ENCODE measurements at regions not wholly inside any gene's neighbourhood (a gene's known extent, or its start where the extent isn't known, plus 50 kb on each side); places are given as distances from the start of the nearest gene placed in this dataset.

DNA sequence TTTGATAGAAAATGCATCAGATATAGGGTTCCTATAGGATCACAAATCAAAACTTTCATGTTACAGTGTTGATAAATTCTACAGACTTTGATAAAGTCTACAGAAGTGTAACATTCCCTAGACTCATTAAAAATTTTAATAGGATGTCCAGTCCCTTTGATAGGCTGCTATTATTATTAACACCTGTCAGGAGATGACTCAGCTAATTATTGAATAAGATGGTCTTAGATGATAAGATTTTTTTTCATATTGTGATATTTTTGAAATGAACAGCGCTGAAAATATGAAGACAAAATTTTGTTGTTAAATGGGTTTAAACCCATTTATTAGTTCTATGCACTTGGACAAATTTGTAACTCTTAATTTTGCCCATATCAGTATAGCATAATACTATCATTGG, 356.8 kb upstream of the SLITRK1 start:
- no peak for DNase-seq (ENCODE audit: low read depth)
- H3K4me3 ChIP-seq (ENCODE audit: low read length): no peak overlapping the region
- TF ChIP-seq, protein P1, sequence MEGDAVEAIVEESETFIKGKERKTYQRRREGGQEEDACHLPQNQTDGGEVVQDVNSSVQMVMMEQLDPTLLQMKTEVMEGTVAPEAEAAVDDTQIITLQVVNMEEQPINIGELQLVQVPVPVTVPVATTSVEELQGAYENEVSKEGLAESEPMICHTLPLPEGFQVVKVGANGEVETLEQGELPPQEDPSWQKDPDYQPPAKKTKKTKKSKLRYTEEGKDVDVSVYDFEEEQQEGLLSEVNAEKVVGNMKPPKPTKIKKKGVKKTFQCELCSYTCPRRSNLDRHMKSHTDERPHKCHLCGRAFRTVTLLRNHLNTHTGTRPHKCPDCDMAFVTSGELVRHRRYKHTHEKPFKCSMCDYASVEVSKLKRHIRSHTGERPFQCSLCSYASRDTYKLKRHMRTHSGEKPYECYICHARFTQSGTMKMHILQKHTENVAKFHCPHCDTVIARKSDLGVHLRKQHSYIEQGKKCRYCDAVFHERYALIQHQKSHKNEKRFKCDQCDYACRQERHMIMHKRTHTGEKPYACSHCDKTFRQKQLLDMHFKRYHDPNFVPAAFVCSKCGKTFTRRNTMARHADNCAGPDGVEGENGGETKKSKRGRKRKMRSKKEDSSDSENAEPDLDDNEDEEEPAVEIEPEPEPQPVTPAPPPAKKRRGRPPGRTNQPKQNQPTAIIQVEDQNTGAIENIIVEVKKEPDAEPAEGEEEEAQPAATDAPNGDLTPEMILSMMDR (conservative IDR thresholded peaks at IDR 0.05; ENCODE audit: low read depth, low read length): no peak

DNA sequence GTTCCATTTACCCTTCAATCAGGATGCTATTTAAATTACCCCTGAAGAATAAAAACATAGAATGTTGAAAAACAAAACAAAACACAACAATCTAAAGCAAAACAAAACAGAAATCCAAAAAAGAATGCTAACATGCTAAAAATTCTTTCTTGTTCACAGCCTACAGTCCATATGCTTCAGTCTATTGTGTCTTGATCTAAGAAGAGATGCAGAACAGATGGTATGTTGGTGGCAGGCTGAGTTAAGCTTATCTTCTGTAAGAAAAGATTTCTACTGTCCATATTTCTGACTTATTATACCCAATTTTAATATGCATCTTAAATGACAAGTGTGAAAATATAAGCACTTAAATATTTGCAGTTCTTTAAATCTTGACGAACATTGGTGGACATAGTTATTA, 356.1 kb upstream of the SLITRK1 start:
- no peak overlapping the region for H3K4me3 ChIP-seq (ENCODE audit: low read length)
- DNase-seq (ENCODE audit: low read depth): no peak
- TF ChIP-seq, protein P1 (conservative IDR thresholded peaks at IDR 0.05; ENCODE audit: low read depth, low read length): no peak

DNA sequence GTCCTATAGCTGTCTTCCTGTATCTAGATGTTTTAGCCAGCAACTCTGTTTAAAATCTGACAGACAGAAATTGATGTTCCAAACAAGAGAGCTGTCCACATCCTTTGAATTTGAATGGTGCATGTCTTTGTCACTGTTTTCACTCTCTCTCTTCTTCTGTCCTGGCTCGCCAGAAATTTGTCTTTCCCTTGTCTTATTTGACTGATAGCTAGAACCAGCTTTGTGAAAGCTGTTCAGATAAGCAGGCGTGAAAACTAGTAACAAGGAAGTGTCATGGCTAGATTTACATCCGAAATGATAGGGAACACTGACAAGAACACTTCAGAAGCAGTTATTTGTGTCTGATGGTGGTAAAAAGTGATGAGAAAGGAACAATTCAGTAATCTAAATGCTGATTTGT, 354.9 kb upstream of the SLITRK1 start:
- TF ChIP-seq, protein P1 (conservative IDR thresholded peaks at IDR 0.05; ENCODE audit: low read depth, low read length): no peak
- DNase-seq (ENCODE audit: low read depth): no peak
- no peak overlapping the region for H3K4me3 ChIP-seq (ENCODE audit: low read length)

DNA sequence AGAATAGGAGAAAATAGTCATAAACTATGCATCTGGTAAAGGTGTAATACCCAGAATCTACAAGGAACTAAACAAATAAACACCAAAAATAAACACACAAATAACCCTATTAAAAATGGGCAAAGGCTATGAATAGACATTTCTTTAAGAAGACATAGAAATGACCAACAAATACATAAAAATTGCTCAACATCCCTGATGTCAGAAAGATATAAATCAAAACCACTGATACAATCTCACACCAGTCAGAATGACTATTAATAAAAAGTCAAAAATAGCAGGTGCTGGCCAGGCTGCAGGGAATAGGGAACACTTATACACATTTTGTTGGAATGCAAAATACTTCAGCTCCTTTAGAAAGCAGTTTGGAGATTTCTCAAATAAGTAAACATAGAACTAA, 352.1 kb upstream of the SLITRK1 start:
- DNase-seq (ENCODE audit: low read depth): no peak
- TF ChIP-seq, protein P1 (conservative IDR thresholded peaks at IDR 0.05; ENCODE audit: low read depth, low read length): no peak
- H3K4me3 ChIP-seq (ENCODE audit: low read length): no peak overlapping the region

DNA sequence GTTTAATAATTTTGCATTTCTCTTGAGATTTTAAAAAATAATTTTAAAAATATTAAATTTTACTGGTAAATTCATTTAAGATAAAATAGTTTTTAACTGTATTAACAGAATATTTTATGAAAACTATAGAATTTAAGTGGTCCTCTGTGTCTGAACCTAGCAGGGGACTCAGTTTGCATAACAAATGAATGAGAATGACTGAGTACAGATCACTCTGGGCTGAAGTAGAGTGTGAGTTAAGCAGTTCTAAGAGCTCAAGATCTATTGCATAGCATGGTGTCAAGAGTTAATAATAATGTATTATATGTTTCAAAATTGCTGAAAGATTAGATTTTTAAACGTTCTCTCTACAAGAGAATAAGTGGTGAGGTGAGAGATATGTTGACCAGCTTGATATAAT, 348.3 kb upstream of the SLITRK1 start:
- TF ChIP-seq, protein P1 (conservative IDR thresholded peaks at IDR 0.05; ENCODE audit: low read depth, low read length): no peak
- no peak overlapping the region for H3K4me3 ChIP-seq (ENCODE audit: low read length)
- no peak for DNase-seq (ENCODE audit: low read depth)

DNA sequence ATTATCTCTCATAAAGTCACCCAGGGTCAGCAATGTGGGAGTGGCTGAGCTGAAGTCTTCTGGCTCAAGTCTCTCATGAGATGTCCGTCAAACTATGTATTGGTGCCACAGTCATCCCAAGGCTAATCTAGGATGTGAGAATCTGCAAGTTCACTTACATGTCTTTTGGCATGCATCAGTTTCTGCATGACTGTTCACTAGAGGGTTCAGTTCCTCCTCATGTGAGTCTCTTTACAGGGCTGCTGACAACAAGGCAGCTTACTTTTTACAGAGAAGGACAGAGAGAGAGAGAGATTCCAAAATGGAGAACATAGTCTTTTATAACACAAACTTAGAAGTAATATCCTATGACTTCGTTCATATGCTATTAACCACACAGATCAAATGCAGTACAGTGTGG, 328.8 kb upstream of the SLITRK1 start:
- no peak for DNase-seq (ENCODE audit: low read depth)
- no peak overlapping the region for H3K4me3 ChIP-seq (ENCODE audit: low read length)
- TF ChIP-seq, protein P1 (conservative IDR thresholded peaks at IDR 0.05; ENCODE audit: low read depth, low read length): no peak

DNA sequence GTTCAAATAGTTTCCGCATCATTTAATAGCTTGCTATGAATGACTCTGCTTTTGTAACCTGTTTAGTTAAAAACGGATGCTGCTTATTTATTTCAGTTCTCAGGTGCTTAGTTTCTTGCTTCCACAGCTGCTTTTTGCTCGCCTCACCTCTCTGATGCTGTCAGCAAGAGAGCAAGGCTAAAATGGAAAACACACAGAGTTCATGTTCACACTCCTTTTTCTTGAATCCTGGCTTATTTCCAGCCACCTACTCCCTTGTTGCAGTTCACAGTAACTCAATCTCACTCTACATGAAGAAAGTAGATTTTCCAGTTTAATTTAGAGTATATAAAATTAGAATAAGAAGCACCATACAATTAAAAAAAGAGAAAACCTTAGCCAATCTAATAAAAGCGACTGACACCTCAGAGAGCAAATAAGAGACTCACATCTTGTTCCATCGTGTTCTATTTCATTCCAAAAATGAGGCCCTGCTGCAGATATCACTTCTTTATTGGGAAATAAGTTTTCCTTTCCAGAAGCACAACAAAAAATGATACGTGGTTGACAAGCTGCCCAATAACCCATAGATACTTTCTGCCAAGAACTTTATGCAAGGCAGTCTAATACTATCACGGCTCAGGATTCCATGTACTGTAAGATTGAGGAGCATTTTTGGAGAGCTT, 326.1 kb upstream of the SLITRK1 start:
- DNase-seq (ENCODE audit: low read depth): no peak
- TF ChIP-seq, protein P1 (conservative IDR thresholded peaks at IDR 0.05; ENCODE audit: low read depth, low read length): no peak
- H3K4me3 ChIP-seq (ENCODE audit: low read length): no peak overlapping the region

Measured in retinal pigment epithelial cell (primary cell).